SK-N-SH (cell line): ENCODE measurements at regions not wholly inside any gene's neighbourhood (a gene's known extent, or its start where the extent isn't known, plus 50 kb on each side); places are given as distances from the start of the nearest gene placed in this dataset.

Experiments
- EP300 ChIP-seq, 2 experiments: IDR thresholded peaks; 2 replicates each; pipeline versions ENCODE4 v1.4.0 to v1.6.1; 2012; ENCODE audit warnings: borderline replicate concordance in 1 of 2, low read depth in 1 of 2, low read length in 1 of 2
- EZH2phosphoT487 ChIP-seq: fragments of 200-600 bp; sonication (generic); IDR thresholded peaks from 2 replicates; pipeline ENCODE4 v1.6.1; 2017; ENCODE audit warnings: low read depth, mixed run types, mild to moderate bottlenecking, antibody characterized with exemption, moderate library complexity, borderline replicate concordance
- GABPA ChIP-seq: IDR thresholded peaks from 2 replicates; pipeline ENCODE4 v1.4.0; 2012; ENCODE audit warnings: low read depth, mild to moderate bottlenecking
- RCOR1 ChIP-seq: fragments of 150-350 bp; IDR thresholded peaks from 2 replicates; pipeline ENCODE4 v1.6.1; 2017; ENCODE audit warnings: antibody characterized with exemption, low read length
- SIN3A ChIP-seq: IDR thresholded peaks from 2 replicates; pipeline ENCODE4 v1.6.1; 2012; ENCODE audit warnings: low read depth, mild to moderate bottlenecking, low read length, moderate library complexity, borderline replicate concordance
- SMC3 ChIP-seq: IDR thresholded peaks from 2 replicates; pipeline ENCODE4 v1.6.1; 2012; ENCODE audit warnings: low read depth, low read length, improper control_type of control experiment
- TAF1 ChIP-seq: IDR thresholded peaks from 2 replicates; pipeline ENCODE4 v1.6.1; 2012; ENCODE audit warnings: low read depth, mild to moderate bottlenecking, low read length, moderate library complexity, borderline replicate concordance
- USF2 ChIP-seq: fragments of 150-350 bp; IDR thresholded peaks from 2 replicates; pipeline ENCODE4 v1.6.1; 2017; ENCODE audit warnings: antibody characterized with exemption, low read length, low read depth, borderline replicate concordance
- ZBTB33 ChIP-seq: IDR thresholded peaks from 2 replicates; pipeline ENCODE4 v1.4.0; 2012; ENCODE audit warnings: low read depth, borderline replicate concordance
- TF ChIP-seq, protein P1 (sequence below): fragments of 200-600 bp; sonication (generic); IDR thresholded peaks from 2 replicates; pipeline ENCODE4 v1.6.1; 2017; ENCODE audit warnings: antibody characterized with exemption, mild to moderate bottlenecking, moderate library complexity
- TF ChIP-seq, protein P2 (sequence below): IDR thresholded peaks from 2 replicates; pipeline ENCODE4 v1.4.0; 2012; ENCODE audit warnings: low read depth

- peak in 1 of 2 experiments; percentile 94; a peak in 2 of 4 replicates for TF ChIP-seq EP300 (IDR thresholded peaks at IDR 0.05; ENCODE audit: borderline replicate concordance in 1 of 2, low read depth in 1 of 2, low read length in 1 of 2)
- TF ChIP-seq, protein P1, sequence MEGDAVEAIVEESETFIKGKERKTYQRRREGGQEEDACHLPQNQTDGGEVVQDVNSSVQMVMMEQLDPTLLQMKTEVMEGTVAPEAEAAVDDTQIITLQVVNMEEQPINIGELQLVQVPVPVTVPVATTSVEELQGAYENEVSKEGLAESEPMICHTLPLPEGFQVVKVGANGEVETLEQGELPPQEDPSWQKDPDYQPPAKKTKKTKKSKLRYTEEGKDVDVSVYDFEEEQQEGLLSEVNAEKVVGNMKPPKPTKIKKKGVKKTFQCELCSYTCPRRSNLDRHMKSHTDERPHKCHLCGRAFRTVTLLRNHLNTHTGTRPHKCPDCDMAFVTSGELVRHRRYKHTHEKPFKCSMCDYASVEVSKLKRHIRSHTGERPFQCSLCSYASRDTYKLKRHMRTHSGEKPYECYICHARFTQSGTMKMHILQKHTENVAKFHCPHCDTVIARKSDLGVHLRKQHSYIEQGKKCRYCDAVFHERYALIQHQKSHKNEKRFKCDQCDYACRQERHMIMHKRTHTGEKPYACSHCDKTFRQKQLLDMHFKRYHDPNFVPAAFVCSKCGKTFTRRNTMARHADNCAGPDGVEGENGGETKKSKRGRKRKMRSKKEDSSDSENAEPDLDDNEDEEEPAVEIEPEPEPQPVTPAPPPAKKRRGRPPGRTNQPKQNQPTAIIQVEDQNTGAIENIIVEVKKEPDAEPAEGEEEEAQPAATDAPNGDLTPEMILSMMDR = no peak
- TF ChIP-seq, protein P2, sequence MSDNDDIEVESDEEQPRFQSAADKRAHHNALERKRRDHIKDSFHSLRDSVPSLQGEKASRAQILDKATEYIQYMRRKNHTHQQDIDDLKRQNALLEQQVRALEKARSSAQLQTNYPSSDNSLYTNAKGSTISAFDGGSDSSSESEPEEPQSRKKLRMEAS = no peak
- no peak for TF ChIP-seq EZH2phosphoT487
- no peak for TF ChIP-seq TAF1
- TF ChIP-seq ZBTB33 = no peak
- TF ChIP-seq GABPA = no peak
- TF ChIP-seq USF2 = no peak
- TF ChIP-seq SIN3A = no peak
- no peak for TF ChIP-seq SMC3
- TF ChIP-seq RCOR1 = peak; percentile 93
Measured at GRCh38 chr4:173943547-173943946, 339.9 kb downstream of the FBXO8 start.
